OCI-LY1 (cell line): ENCODE measurements at regions not wholly inside any gene's neighbourhood (a gene's known extent, or its start where the extent isn't known, plus 50 kb on each side); places are given as distances from the start of the nearest gene placed in this dataset.

Experiments used
- H2AFZ ChIP-seq: fragments of 200-600 bp; sonication (generic), shearing (Covaris generic); 2 replicates; pipeline ENCODE4 v1.6.0; 2014; ENCODE audit warnings: antibody characterized with exemption, mild to moderate bottlenecking, low read length
- H3F3A ChIP-seq: fragments of 200-600 bp; sonication (generic), shearing (Covaris generic); 2 replicates; pipeline ENCODE4 v1.6.0; 2014; ENCODE audit warnings: mild to moderate bottlenecking, antibody characterized with exemption, low read length, moderate library complexity; ENCODE audit not compliant: insufficient read depth
- H3K27ac ChIP-seq: fragments of 200-600 bp; sonication (generic); 2 replicates; pipeline ENCODE4 v1.5.1; 2014; ENCODE audit warnings: low read length, mixed run types, mild to moderate bottlenecking, low read depth; ENCODE audit not compliant: poor library complexity, severe bottlenecking
- H3K27me3 ChIP-seq: fragments of 200-600 bp; sonication (generic); 2 replicates; pipeline ENCODE4 v1.6.0; 2014; ENCODE audit warnings: antibody characterized with exemption, mild to moderate bottlenecking, low read length, moderate library complexity; ENCODE audit not compliant: insufficient read depth
- H3K36me3 ChIP-seq: fragments of 200-600 bp; sonication (generic); 2 replicates; pipeline ENCODE4 v1.6.1; 2014; ENCODE audit warnings: mild to moderate bottlenecking, antibody characterized with exemption, low read length, moderate library complexity, mixed read lengths; ENCODE audit not compliant: insufficient read depth
- H3K4me1 ChIP-seq: fragments of 200-600 bp; sonication (generic); 2 replicates; pipeline ENCODE4 v1.5.1; 2014; ENCODE audit warnings: mild to moderate bottlenecking, low read length, moderate library complexity; ENCODE audit not compliant: insufficient read depth, severe bottlenecking
- H3K4me2 ChIP-seq: fragments of 200-600 bp; sonication (generic), shearing (Covaris generic); 2 replicates; pipeline ENCODE4 v1.6.1; 2014; ENCODE audit warnings: low read length
- H3K4me3 ChIP-seq: fragments of 200-600 bp; sonication (generic); 2 replicates; pipeline ENCODE4 v1.5.1; 2014; ENCODE audit warnings: low read length, low read depth, mild to moderate bottlenecking, mixed read lengths; ENCODE audit not compliant: poor library complexity, severe bottlenecking
- H3K79me2 ChIP-seq: fragments of 200-600 bp; shearing (Covaris generic); 2 replicates; pipeline ENCODE4 v1.6.1; 2016; ENCODE audit warnings: mixed run types, low read length, mixed read lengths; ENCODE audit not compliant: insufficient read depth
- H3K9ac ChIP-seq: fragments of 200-600 bp; sonication (generic), shearing (Covaris generic); 2 replicates; pipeline ENCODE4 v1.6.1; 2014; ENCODE audit warnings: mild to moderate bottlenecking, low read length, mixed read lengths
- H3K9me2 ChIP-seq: fragments of 200-600 bp; sonication (generic), shearing (Covaris generic); 2 replicates; pipeline ENCODE4 v1.6.1; 2014; ENCODE audit warnings: low read depth, mild to moderate bottlenecking, low read length, mixed read lengths
- H3K9me3 ChIP-seq: fragments of 200-600 bp; shearing (Covaris generic); 2 replicates; pipeline ENCODE4 v1.6.1; 2014; ENCODE audit warnings: low read length, mixed read lengths
- H4K20me1 ChIP-seq: fragments of 200-600 bp; sonication (generic), shearing (Covaris generic); 2 replicates; pipeline ENCODE4 v1.6.0; 2016; ENCODE audit warnings: mild to moderate bottlenecking, low read length; ENCODE audit not compliant: insufficient read depth
- EZH2 ChIP-seq: fragments of 200-600 bp; sonication (generic), shearing (Covaris generic); IDR thresholded peaks from 2 replicates; pipeline ENCODE4 v1.8.0; 2017; ENCODE audit warnings: borderline replicate concordance, mixed run types, mild to moderate bottlenecking, antibody characterized with exemption, low read length, moderate library complexity, mixed read lengths
- TF ChIP-seq, protein P1 (sequence below): fragments of 200-600 bp; sonication (generic), shearing (Covaris generic); IDR thresholded peaks from 2 replicates; pipeline ENCODE4 v1.5.1; 2017; ENCODE audit warnings: mild to moderate bottlenecking, antibody characterized with exemption, low read length, moderate library complexity, mixed read lengths

DNA sequence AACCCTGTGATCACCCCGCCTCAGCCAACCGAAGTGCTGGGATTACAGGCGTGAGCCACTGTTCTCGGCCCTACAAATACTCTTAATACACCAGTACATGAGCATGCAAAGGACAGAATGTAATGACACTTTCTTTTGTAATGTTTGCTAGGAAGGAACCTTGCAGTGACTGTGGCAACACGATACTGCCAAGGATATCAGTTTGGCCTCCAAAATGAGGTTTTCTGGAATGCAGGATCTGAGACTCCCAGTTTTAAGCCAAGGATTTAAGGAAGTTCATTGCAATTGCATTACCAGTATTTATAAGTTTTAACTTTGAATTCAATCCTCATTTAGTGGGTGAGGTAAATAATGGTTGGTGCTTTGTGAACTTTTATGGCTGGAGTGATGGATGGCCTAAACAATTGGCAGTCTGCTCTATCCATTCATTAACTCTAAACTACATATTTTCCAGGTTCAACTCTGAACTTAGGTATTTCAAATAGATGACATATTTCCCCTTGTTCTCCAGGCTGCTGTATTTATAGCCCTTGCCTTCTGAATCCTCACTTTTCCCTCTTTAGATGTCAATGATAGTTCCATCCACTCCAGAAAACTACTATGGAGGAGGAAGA, 330.3 kb downstream of the C11orf87 start:
- Histone ChIP-seq H3K9ac (no peak overlapping the region), H3K27ac (no peak overlapping the region), H3K9me2 (no peaks in the 10 kb centered on the region), H2AFZ (no peak overlapping the region), H3K36me3 (no peaks in the 10 kb centered on the region), H3K9me3 (no peaks in the 10 kb centered on the region), H3K27me3 (no peaks in the 10 kb centered on the region), H4K20me1 (no peaks in the 10 kb centered on the region), H3K4me1 (no peaks in the 10 kb centered on the region), H3K79me2 (no peaks in the 10 kb centered on the region), H3F3A (no peaks in the 10 kb centered on the region), H3K4me2 (no peak overlapping the region), H3K4me3 (no peak overlapping the region)
- TF ChIP-seq EZH2, result no peak
- TF ChIP-seq, protein P1, sequence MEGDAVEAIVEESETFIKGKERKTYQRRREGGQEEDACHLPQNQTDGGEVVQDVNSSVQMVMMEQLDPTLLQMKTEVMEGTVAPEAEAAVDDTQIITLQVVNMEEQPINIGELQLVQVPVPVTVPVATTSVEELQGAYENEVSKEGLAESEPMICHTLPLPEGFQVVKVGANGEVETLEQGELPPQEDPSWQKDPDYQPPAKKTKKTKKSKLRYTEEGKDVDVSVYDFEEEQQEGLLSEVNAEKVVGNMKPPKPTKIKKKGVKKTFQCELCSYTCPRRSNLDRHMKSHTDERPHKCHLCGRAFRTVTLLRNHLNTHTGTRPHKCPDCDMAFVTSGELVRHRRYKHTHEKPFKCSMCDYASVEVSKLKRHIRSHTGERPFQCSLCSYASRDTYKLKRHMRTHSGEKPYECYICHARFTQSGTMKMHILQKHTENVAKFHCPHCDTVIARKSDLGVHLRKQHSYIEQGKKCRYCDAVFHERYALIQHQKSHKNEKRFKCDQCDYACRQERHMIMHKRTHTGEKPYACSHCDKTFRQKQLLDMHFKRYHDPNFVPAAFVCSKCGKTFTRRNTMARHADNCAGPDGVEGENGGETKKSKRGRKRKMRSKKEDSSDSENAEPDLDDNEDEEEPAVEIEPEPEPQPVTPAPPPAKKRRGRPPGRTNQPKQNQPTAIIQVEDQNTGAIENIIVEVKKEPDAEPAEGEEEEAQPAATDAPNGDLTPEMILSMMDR, result no peak

GRCh38 chr11:109756521-109756920, 334.5 kb downstream of the C11orf87 start:
- Histone ChIP-seq H3K79me2 (no peaks in the 10 kb centered on the region), H3K4me3 (no peak overlapping the region), H3K27ac (no peak overlapping the region), H3K4me1 (no peaks in the 10 kb centered on the region), H3K9me2 (no peaks in the 10 kb centered on the region), H3K36me3 (no peaks in the 10 kb centered on the region), H3K9me3 (no peaks in the 10 kb centered on the region), H3K4me2 (no peak overlapping the region), H3K27me3 (no peaks in the 10 kb centered on the region), H3F3A (no peaks in the 10 kb centered on the region), H3K9ac (no peak overlapping the region), H2AFZ (no peak overlapping the region), H4K20me1 (no peaks in the 10 kb centered on the region)
- TF ChIP-seq, protein P1, result no peak
- no peak for TF ChIP-seq EZH2

DNA sequence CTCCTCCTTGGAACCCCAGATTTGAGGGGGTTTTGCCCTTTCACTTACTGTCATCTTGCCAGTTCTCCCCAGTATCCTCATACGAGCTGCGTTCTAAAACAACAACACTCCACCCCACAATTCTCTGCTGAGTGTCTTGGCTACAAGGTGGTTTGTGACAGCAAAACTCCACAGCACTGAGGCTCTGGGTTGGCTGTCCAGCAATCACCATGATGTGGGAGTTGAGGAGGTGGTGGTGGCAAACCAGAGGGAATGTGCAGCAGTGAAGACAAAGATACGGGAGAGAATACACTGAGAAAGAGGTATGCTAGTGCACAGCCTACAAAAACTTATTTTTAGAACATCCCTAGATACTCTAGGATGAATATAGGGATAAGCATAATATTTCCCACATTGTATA, 335.0 kb downstream of the C11orf87 start:
- Histone ChIP-seq H3F3A (no peaks in the 10 kb centered on the region), H3K9me2 (no peaks in the 10 kb centered on the region), H3K36me3 (no peaks in the 10 kb centered on the region), H3K4me1 (no peaks in the 10 kb centered on the region), H2AFZ (no peak overlapping the region), H3K27ac (no peak overlapping the region), H3K4me2 (no peak overlapping the region), H3K79me2 (no peaks in the 10 kb centered on the region), H3K4me3 (no peak overlapping the region), H3K27me3 (no peaks in the 10 kb centered on the region), H4K20me1 (no peaks in the 10 kb centered on the region), H3K9ac (no peak overlapping the region), H3K9me3 (no peaks in the 10 kb centered on the region)
- TF ChIP-seq EZH2, result no peak
- TF ChIP-seq, protein P1, result no peak
